A673 (cell line): ENCODE measurements at regions not wholly inside any gene's neighbourhood (a gene's known extent, or its start where the extent isn't known, plus 50 kb on each side); places are given as distances from the start of the nearest gene placed in this dataset.
"Not testable (repeated sequence)": the region's sequence is repeated elsewhere in the genome, so short reads cannot be mapped to it uniquely, and the experiment has no call there.

Experiments
- BruUV-seq: library from RNA; stranded (reverse); fragments of 400-500 nt; replicated peaks from 2 replicates; lab custom pipeline; 2021; lab: Mats Ljungman, UMichigan
- CTCF ChIA-PET: fragments of 300-600 bp; sonication (Branson Sonifier 250); formaldehyde crosslinking; loops from one replicate; lab custom pipeline; 2022; ENCODE audit warnings: antibody characterized with exemption; lab: Charles Lee
- POLR2A ChIA-PET: fragments of 300-600 bp; sonication (Branson Sonifier 250); formaldehyde crosslinking; loops from one replicate; lab custom pipeline; 2022; ENCODE audit warnings: antibody characterized with exemption; ENCODE audit not compliant: low non-redundant PET; lab: Charles Lee
- DNase-seq: peaks from one replicate; pipeline ENCODE4 v3.0.0-alpha.2; 2015; ENCODE audit warnings: low spot score
- H3K27ac ChIP-seq: fragments of 200-600 bp; sonication (generic); 2 replicates; pipeline ENCODE4 v1.5.1; 2016; ENCODE audit warnings: mixed run types, low read depth, mild to moderate bottlenecking, mixed read lengths, antibody characterized with exemption, low read length; ENCODE audit not compliant: poor library complexity, severe bottlenecking
- H3K27me3 ChIP-seq: fragments of 200-600 bp; sonication (generic); replicated peaks from 2 replicates; pipeline ENCODE4 v1.6.1; 2017; ENCODE audit warnings: mixed run types, low read depth, mild to moderate bottlenecking, mixed read lengths, antibody characterized with exemption, low read length; ENCODE audit not compliant: insufficient read depth, poor library complexity
- H3K36me3 ChIP-seq: fragments of 200-600 bp; sonication (generic); 2 replicates; pipeline ENCODE4 v1.6.1; 2016; ENCODE audit warnings: mixed run types, mild to moderate bottlenecking, mixed read lengths, antibody characterized with exemption, low read length; ENCODE audit not compliant: insufficient read depth, poor library complexity, severe bottlenecking
- H3K4me1 ChIP-seq: fragments of 200-600 bp; sonication (generic); 2 replicates; pipeline ENCODE4 v1.6.1; 2017; ENCODE audit warnings: mixed run types, mild to moderate bottlenecking, mixed read lengths, antibody characterized with exemption, low read length; ENCODE audit not compliant: insufficient read depth, poor library complexity, severe bottlenecking
- H3K4me3 ChIP-seq: fragments of 200-600 bp; sonication (generic); 2 replicates; pipeline ENCODE4 v1.5.1; 2016; ENCODE audit warnings: low read depth, mixed run types, mild to moderate bottlenecking, mixed read lengths, low read length; ENCODE audit not compliant: poor library complexity, severe bottlenecking
- H3K9me3 ChIP-seq: fragments of 200-600 bp; sonication (generic); 2 replicates; pipeline ENCODE4 v1.6.1; 2016; ENCODE audit warnings: mixed run types, low read depth, mild to moderate bottlenecking, mixed read lengths, antibody characterized with exemption, low read length; ENCODE audit not compliant: poor library complexity, severe bottlenecking
- CTCF ChIP-seq: fragments of 300-800, 200-600 bp; sonication (generic); conservative IDR thresholded peaks from 2 replicates; pipeline ENCODE4 v1.5.1; 2017; ENCODE audit warnings: low read depth, mild to moderate bottlenecking, antibody characterized with exemption, low read length, moderate library complexity, mixed read lengths
- EZH2 ChIP-seq: fragments of 200-600 bp; sonication (generic); IDR thresholded peaks from 2 replicates; pipeline ENCODE4 v1.6.1; 2017; ENCODE audit warnings: borderline replicate concordance, low read depth, mild to moderate bottlenecking, mixed read lengths, antibody characterized with exemption, low read length; ENCODE audit not compliant: poor library complexity, severe bottlenecking
- intact Hi-C: fragments of 100-400 bp; cut with micrococcal nuclease; formaldehyde crosslinking; loops from one replicate; pipeline ENCODE4 v1.10.0; 2022; ENCODE audit not compliant: unreplicated experiment

GRCh38 chr3:186440891-186441290, 78.9 kb upstream of the DGKG start:
- no peaks in the 10 kb centered on the region for H3K9me3 ChIP-seq
- no peak overlapping the region for H3K27ac ChIP-seq
- no peaks in the 10 kb centered on the region for H3K36me3 ChIP-seq
- POLR2A ChIA-PET: no interaction called here
- no peak for TF ChIP-seq CTCF
- no peak for TF ChIP-seq EZH2
- intact Hi-C loops: no loop called here
- no TSS peak for BruUV-seq
- CTCF ChIA-PET: no interaction called here
- DNase-seq: no peak
- H3K27me3 ChIP-seq: no peaks in the 10 kb centered on the region
- H3K4me3 ChIP-seq: no peak overlapping the region
- no peaks in the 10 kb centered on the region for H3K4me1 ChIP-seq

- H3K4me3 ChIP-seq: no peak overlapping the region
- CTCF ChIA-PET: no interaction called here
- intact Hi-C loops: no loop called here
- POLR2A ChIA-PET: no interaction called here
- TF ChIP-seq CTCF: no peak
- no peaks in the 10 kb centered on the region for H3K9me3 ChIP-seq
- no peaks in the 10 kb centered on the region for H3K27me3 ChIP-seq
- BruUV-seq: no TSS peak
- H3K27ac ChIP-seq: no peak overlapping the region
- H3K36me3 ChIP-seq: no peaks in the 10 kb centered on the region
- DNase-seq: no peak
- H3K4me1 ChIP-seq: no peaks in the 10 kb centered on the region
These were observed 77.7 kb upstream of the DGKG start for GRCh38 chr3:186439725-186440124.

- H3K27ac ChIP-seq, intact Hi-C loops, CTCF ChIA-PET, H3K27me3 ChIP-seq, DNase-seq, H3K36me3 ChIP-seq, H3K9me3 ChIP-seq, H3K4me1 ChIP-seq, BruUV-seq, H3K4me3 ChIP-seq, POLR2A ChIA-PET: not testable (repeated sequence)
These were observed 73.3 kb upstream of the DGKG start for GRCh38 chr3:186435332-186435731.

- Histone ChIP-seq H3K27ac (no peak overlapping the region), H3K9me3 (no peaks in the 10 kb centered on the region), H3K36me3 (no peaks in the 10 kb centered on the region), H3K4me3 (no peak overlapping the region), H3K4me1 (no peaks in the 10 kb centered on the region), H3K27me3 (no peaks in the 10 kb centered on the region)
- POLR2A ChIA-PET: interaction anchor here (0.6 kb wide), 1 partner anchor 161 kb away, joined by 3 read pairs; no protein-coding TSS in a partner anchor
- intact Hi-C loops: no loop called here
- no TSS peak for BruUV-seq
- CTCF ChIA-PET: no interaction called here
- TF ChIP-seq CTCF (no peak), EZH2 (no peak)
- DNase-seq: no peak
These were observed 71.1 kb upstream of the DGKG start for GRCh38 chr3:186432944-186433732.
